K562 (cell line): ENCODE measurements at regions not wholly inside any gene's neighbourhood (a gene's known extent, or its start where the extent isn't known, plus 50 kb on each side); places are given as distances from the start of the nearest gene placed in this dataset.

Experiments
- ADNP ChIP-seq: fragments of 200-800 bp; sonication (Bioruptor generic); IDR thresholded peaks from 2 replicates; pipeline ENCODE4 v1.6.1; 2016; ENCODE audit warnings: missing genetic modification characterization, missing compliant biosample characterization
- ATF3 ChIP-seq, 2 experiments: fragments of 450-650 bp in 1 of 2; sonication (generic) in 1 of 2; formaldehyde crosslinking in 1 of 2; IDR thresholded peaks in 1 of 2; conservative IDR thresholded peaks in 1 of 2; 2 replicates each; pipeline versions ENCODE4 v1.6.1 to v1.8.1; 2016 to 2023; ENCODE audit warnings: mild to moderate bottlenecking in 2 of 2, moderate library complexity in 2 of 2, inconsistent platforms in 1 of 2, missing genetic modification reagents in 1 of 2
- CREB3L1 ChIP-seq: fragments of 450-650 bp; IDR thresholded peaks from 2 replicates; pipeline ENCODE4 v1.6.1; 2014; ENCODE audit warnings: low read depth, mild to moderate bottlenecking, moderate library complexity, borderline replicate concordance
- HNRNPUL1 ChIP-seq: fragments of 200-400 bp; formaldehyde crosslinking; IDR thresholded peaks from 2 replicates; pipeline ENCODE4 v1.6.1; 2017; ENCODE audit warnings: low read length
- HSF4 ChIP-seq: fragments of 250-450 bp; sonication (Bioruptor Pico); IDR thresholded peaks from 2 replicates; pipeline ENCODE4 v2.1.2; 2022; ENCODE audit warnings: mild to moderate bottlenecking, moderate library complexity, borderline replicate concordance
- JUN ChIP-seq, 2 experiments: sonication (generic) in 1 of 2; formaldehyde crosslinking in 1 of 2; IDR thresholded peaks; 2 replicates each; pipeline versions ENCODE4 v1.6.1 to v1.8.0; 2012 to 2022; ENCODE audit warnings: borderline replicate concordance in 2 of 2, mild to moderate bottlenecking in 2 of 2, improper control_type of control experiment in 1 of 2, low read depth in 1 of 2, low read length in 1 of 2, missing genetic modification reagents in 1 of 2
- JUND ChIP-seq, 2 experiments: IDR thresholded peaks; 2 replicates in 1 of 2; 3 replicates in 1 of 2; pipeline ENCODE4 v1.6.1; 2011; ENCODE audit warnings: borderline replicate concordance in 2 of 2, low read depth in 2 of 2, low read length in 2 of 2, improper control_type of control experiment in 1 of 2, missing biosample characterization in 1 of 2, missing genetic modification characterization in 1 of 2, missing genetic modification reagents in 1 of 2
- MIER1 ChIP-seq: fragments of 450-650 bp; IDR thresholded peaks from 2 replicates; pipeline ENCODE4 v1.6.1; 2016; ENCODE audit warnings: antibody characterized with exemption, mild to moderate bottlenecking, low read depth
- MXD1 ChIP-seq: fragments of 250-450 bp; sonication (Bioruptor Pico); IDR thresholded peaks from 2 replicates; pipeline ENCODE4 v1.8.0; 2021; ENCODE audit warnings: borderline replicate concordance, mild to moderate bottlenecking, moderate library complexity; ENCODE audit not compliant: poor library complexity, severe bottlenecking
- MXI1 ChIP-seq: IDR thresholded peaks from 2 replicates; pipeline ENCODE4 v1.6.1; 2011; ENCODE audit warnings: low read depth, mild to moderate bottlenecking, improper control_type of control experiment, low read length
- NFIX ChIP-seq: fragments of 250-450 bp; sonication (Bioruptor Pico); IDR thresholded peaks from 2 replicates; pipeline ENCODE4 v1.4.0; 2020; ENCODE audit warnings: low read depth, mild to moderate bottlenecking, moderate library complexity
- NR4A1 ChIP-seq, 2 experiments: fragments of 250-450 bp in 1 of 2; fragments of 450-650 bp in 1 of 2; sonication (Bioruptor Pico) in 1 of 2; IDR thresholded peaks; 2 replicates each; pipeline versions ENCODE4 v1.4.0 to v1.6.1; 2016 to 2020; ENCODE audit warnings: mild to moderate bottlenecking in 2 of 2, missing compliant biosample characterization in 1 of 2, missing genetic modification characterization in 1 of 2, moderate library complexity in 1 of 2
- PCBP1 ChIP-seq: fragments of 200-400 bp; formaldehyde crosslinking; IDR thresholded peaks from 2 replicates; pipeline ENCODE4 v1.6.1; 2018; ENCODE audit warnings: mild to moderate bottlenecking, low read depth, low read length; ENCODE audit not compliant: poor library complexity, severe bottlenecking
- SMARCE1 ChIP-seq: fragments of 450-650 bp; IDR thresholded peaks from 2 replicates; pipeline ENCODE4 v1.7.1; 2016; ENCODE audit warnings: mild to moderate bottlenecking
- SREBF2 ChIP-seq: sonication (generic); formaldehyde crosslinking; IDR thresholded peaks from 2 replicates; pipeline ENCODE4 v1.4.0; 2020; ENCODE audit warnings: mild to moderate bottlenecking, missing genetic modification reagents
- TCFL5 ChIP-seq: fragments of 250-450 bp; sonication (Bioruptor Pico); conservative IDR thresholded peaks from 2 replicates; pipeline ENCODE4 v1.6.1; 2021; ENCODE audit warnings: mild to moderate bottlenecking, moderate library complexity, matching md5 sums
- TOE1 ChIP-seq, 2 experiments: fragments of 450-650 bp in 1 of 2; sonication (generic) in 1 of 2; formaldehyde crosslinking in 1 of 2; IDR thresholded peaks; 2 replicates each; pipeline versions ENCODE4 v1.7.1 to v1.8.0; 2016 to 2022; ENCODE audit warnings: borderline replicate concordance in 2 of 2, mild to moderate bottlenecking in 2 of 2, antibody characterized with exemption in 1 of 2, inconsistent platforms in 1 of 2, low read depth in 1 of 2, missing genetic modification reagents in 1 of 2, moderate library complexity in 1 of 2
- ZNF143 ChIP-seq: sonication (generic); formaldehyde crosslinking; IDR thresholded peaks from 2 replicates; pipeline ENCODE4 v1.9.0; 2022; ENCODE audit warnings: mild to moderate bottlenecking, missing genetic modification reagents
- ZNF277 ChIP-seq: fragments of 250-450 bp; sonication (Bioruptor Pico); IDR thresholded peaks from 2 replicates; pipeline ENCODE4 v1.8.0; 2022; ENCODE audit warnings: inconsistent platforms, mild to moderate bottlenecking, moderate library complexity, borderline replicate concordance
- ZNF778 ChIP-seq: fragments of 450-650 bp; formaldehyde crosslinking; IDR thresholded peaks from 2 replicates; pipeline ENCODE4 v1.4.0; 2020; ENCODE audit warnings: mild to moderate bottlenecking, moderate library complexity

GRCh38 chr22:22730655-22731373 lies 86.4 kb downstream of the GGTLC2 start (continued):
- no peak for TF ChIP-seq SMARCE1
- no peak for TF ChIP-seq ATF3 (IDR thresholded peaks at IDR 0.05)
- no peak for TF ChIP-seq ATF3 (CRISPR knock-in tag; conservative IDR thresholded peaks at IDR 0.05)
- no peak for TF ChIP-seq JUND (IDR thresholded peaks at IDR 0.05; ENCODE audit: borderline replicate concordance, low read depth, low read length)
- no peak for TF ChIP-seq JUND (tag; IDR thresholded peaks at IDR 0.05; ENCODE audit: borderline replicate concordance, low read depth, low read length)
- no peak for TF ChIP-seq MIER1
- TF ChIP-seq ADNP (tag): no peak
- no peak for TF ChIP-seq JUN (IDR thresholded peaks at IDR 0.05; ENCODE audit: borderline replicate concordance, low read depth, low read length)
- TF ChIP-seq JUN (CRISPR knock-in tag; IDR thresholded peaks at IDR 0.05; ENCODE audit: borderline replicate concordance): peak; percentile 66; the same call in 1 of the 2 replicates
- TF ChIP-seq NR4A1 (CRISPR knock-in tag; IDR thresholded peaks at IDR 0.05): no peak
- no peak for TF ChIP-seq NR4A1 (tag; IDR thresholded peaks at IDR 0.05)
- no peak for TF ChIP-seq ZNF778 (CRISPR knock-in tag)
- peak; percentile 61 for TF ChIP-seq ZNF143 (CRISPR knock-in tag)
- no peak for TF ChIP-seq MXI1
- TF ChIP-seq PCBP1: no peak
- TF ChIP-seq ZNF277 (CRISPR knock-in tag): no peak
- no peak for TF ChIP-seq TCFL5
- no peak for TF ChIP-seq SREBF2 (CRISPR knock-in tag)
- no peak for TF ChIP-seq HSF4 (CRISPR knock-in tag)
- no peak for TF ChIP-seq CREB3L1
- TF ChIP-seq HNRNPUL1: no peak
- no peak for TF ChIP-seq NFIX (CRISPR knock-in tag)
- TF ChIP-seq TOE1 (IDR thresholded peaks at IDR 0.05; ENCODE audit: borderline replicate concordance): no peak
- TF ChIP-seq TOE1 (CRISPR knock-in tag; IDR thresholded peaks at IDR 0.05; ENCODE audit: borderline replicate concordance, low read depth): no peak
- no peak for TF ChIP-seq MXD1 (CRISPR knock-in tag)
